Stimulated activated effector memory CD8-positive, alpha-beta T cell treated with anti-CD3 and anti-CD28 coated beads, Interleukin-12 subunit alpha, Interleukin-12 subunit beta, amount 100 ng/mL, for 72 hours (primary cell): ENCODE measurements at regions not wholly inside any gene's neighbourhood (a gene's known extent, or its start where the extent isn't known, plus 50 kb on each side); places are given as distances from the start of the nearest gene placed in this dataset.
"Not testable (repeated sequence)": the region's sequence is repeated elsewhere in the genome, so short reads cannot be mapped to it uniquely, and the experiment has no call there.

Source experiments
- ATAC-seq: fragments of 150-1000 bp; cut with Tn5 transposase; 2 replicates; pipeline ENCODE4 v1.10.0; 2021
- DNase-seq, 2 donors: peaks; one replicate each; pipeline ENCODE4 v3.0.0; 2021 to 2022; ENCODE audit warnings: low spot score in 2 of 2
- H3K27ac Mint-ChIP-seq: one replicate; pipeline ENCODE4 v1.8.0; 2022; ENCODE audit warnings: mild to moderate bottlenecking, mixed read lengths
- H3K36me3 Mint-ChIP-seq: one replicate; pipeline ENCODE4 v1.8.0; 2022; ENCODE audit warnings: mild to moderate bottlenecking, mixed read lengths
- H3K4me1 Mint-ChIP-seq: one replicate; pipeline ENCODE4 v1.8.0; 2022; ENCODE audit warnings: mixed read lengths
- H3K4me3 Mint-ChIP-seq: one replicate; pipeline ENCODE4 v1.8.0; 2022; ENCODE audit warnings: mild to moderate bottlenecking, mixed read lengths
- H3K9me3 Mint-ChIP-seq: one replicate; pipeline ENCODE4 v1.8.0; 2022; ENCODE audit warnings: mixed read lengths

DNA sequence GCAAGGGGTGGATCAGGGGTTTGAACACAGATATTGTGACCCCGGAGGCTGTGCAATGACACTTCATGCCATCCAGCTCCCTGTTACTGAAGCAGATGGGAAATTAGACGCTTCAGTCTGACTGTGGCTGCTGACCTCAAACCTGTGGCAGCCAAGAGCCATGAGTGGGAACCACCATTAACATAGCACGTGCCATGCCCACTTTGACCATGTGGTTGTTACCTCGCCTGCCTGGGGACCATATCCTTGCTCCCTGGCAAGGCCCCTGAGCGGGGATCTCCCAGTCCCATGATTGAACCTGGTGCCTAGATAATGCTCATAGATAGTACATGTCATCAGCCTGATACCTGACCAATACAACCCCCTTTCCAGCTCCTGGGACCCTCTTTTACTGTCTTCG is 68.9 kb downstream of the CYP26B1 start:
- H3K9me3 Mint-ChIP-seq: peaks cover 12% of the 10 kb centered on the region
- no peaks in the 10 kb centered on the region for H3K4me1 Mint-ChIP-seq
- DNase-seq (no peak), ATAC-seq (no peak)
- no peak overlapping the region for H3K4me3 Mint-ChIP-seq
- H3K27ac Mint-ChIP-seq: no peak overlapping the region
- no peaks in the 10 kb centered on the region for H3K36me3 Mint-ChIP-seq

DNA sequence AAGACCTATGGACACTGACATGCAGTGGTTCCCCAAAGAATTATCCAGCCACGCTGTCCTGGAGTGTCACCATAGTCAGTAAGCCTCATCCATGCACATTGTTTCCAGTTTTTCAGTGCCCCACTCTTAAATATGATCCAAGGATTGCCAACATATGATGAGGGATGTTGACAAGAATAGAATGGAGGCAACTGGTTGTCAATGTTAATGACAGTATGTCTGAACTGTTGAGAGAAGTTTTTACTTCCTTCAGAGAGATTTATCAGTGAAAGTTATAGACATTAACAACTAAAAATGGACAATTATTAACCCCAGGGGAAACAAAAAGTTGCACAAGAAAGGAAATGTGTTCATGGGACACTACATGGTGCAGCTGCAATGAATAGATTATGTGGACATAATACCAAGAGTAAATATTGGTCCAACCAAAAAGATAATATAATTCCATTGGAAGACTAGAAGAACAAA is 69.9 kb downstream of the CYP26B1 start:
- no peaks in the 10 kb centered on the region for H3K4me1 Mint-ChIP-seq
- no peak for ATAC-seq
- DNase-seq: no peak
- no peaks in the 10 kb centered on the region for H3K36me3 Mint-ChIP-seq
- no peak overlapping the region for H3K27ac Mint-ChIP-seq
- H3K4me3 Mint-ChIP-seq: no peak overlapping the region
- peaks cover 17% of the 10 kb centered on the region for H3K9me3 Mint-ChIP-seq

DNA sequence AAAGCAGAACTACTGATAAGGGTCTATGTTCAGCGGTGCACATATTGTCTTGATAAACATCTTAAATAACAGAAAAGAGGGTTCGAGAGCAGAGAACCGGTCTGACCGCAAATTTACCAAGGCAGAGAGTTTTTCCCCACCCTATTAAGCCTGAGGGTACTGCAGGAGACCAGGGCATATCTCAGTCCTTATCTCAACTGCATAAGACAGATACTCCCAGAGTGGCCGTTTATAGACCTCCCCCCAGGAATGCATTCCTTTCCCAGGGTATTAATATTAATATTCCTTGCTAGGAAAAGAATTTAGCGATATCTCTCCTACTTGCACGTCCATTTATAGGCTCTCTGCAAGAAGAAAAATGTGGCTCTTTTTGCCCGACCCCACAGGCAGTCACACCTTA is 74.3 kb downstream of the CYP26B1 start:
- not testable (repeated sequence) for H3K27ac Mint-ChIP-seq, H3K4me1 Mint-ChIP-seq, DNase-seq, H3K36me3 Mint-ChIP-seq, ATAC-seq, H3K4me3 Mint-ChIP-seq
- peaks cover 20% of the 10 kb centered on the region for H3K9me3 Mint-ChIP-seq

DNA sequence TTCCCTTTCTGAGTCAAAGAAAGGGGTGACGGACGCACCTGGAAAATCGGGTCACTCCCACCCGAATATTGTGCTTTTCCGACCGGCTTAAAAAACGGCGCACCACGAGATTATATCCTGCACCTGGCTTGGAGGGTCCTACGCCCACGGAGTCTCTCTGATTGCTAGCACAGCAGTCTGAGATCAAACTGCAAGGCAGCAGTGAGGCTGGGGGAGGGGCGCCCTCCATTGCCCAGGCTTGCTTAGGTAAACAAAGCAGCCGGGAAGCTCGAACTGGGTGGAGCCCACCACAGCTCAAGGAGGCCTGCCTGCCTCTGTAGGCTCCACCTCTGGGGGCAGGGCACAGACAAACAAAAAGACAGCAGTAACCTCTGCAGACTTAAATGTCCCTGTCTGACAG is 83.5 kb downstream of the CYP26B1 start:
- H3K4me1 Mint-ChIP-seq, H3K36me3 Mint-ChIP-seq, DNase-seq, ATAC-seq, H3K27ac Mint-ChIP-seq, H3K4me3 Mint-ChIP-seq, H3K9me3 Mint-ChIP-seq: not testable (repeated sequence)

DNA sequence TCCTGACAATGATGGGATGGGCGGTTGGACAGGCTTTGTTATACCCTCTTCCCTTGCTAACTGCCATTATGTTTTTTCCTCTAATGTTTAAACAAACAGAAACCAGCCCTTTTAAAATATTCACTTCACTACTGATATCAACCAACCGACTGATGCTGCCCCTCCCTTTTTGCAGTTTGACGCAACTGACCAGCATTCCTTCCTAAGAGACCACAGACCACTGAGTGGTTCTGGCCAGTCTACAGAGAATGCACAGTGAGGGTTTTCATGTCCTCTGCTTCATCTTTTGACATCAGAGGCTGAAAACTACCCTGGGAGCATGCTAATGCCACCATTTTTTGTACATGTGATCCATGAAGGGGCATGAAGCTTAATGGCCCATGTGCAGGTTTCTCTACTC is 85.3 kb downstream of the CYP26B1 start:
- no peak overlapping the region for H3K27ac Mint-ChIP-seq
- DNase-seq: no peak
- no peaks in the 10 kb centered on the region for H3K36me3 Mint-ChIP-seq
- H3K9me3 Mint-ChIP-seq: no peaks in the 10 kb centered on the region
- no peaks in the 10 kb centered on the region for H3K4me1 Mint-ChIP-seq
- no peak overlapping the region for H3K4me3 Mint-ChIP-seq
- no peak for ATAC-seq

DNA sequence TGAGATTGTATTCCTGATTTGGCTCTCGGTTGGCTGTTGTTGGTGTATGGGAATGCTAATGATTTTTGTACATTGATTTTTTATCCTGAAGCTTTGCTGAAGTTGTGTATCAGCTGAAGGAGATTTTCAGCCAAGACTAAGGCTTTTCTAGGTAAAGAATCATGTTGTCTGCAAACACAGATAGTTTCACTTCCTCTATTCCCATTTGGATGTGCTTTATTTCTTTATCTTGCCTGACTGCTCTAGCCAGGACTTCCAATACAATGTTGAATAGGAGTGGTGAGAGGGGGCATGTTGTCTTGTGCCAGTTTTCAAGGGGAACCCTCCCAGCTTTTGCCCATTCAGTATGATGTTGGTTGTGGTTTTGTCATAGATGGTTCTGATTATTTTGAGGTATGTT is 90.4 kb downstream of the CYP26B1 start:
- DNase-seq (no peak), ATAC-seq (no peak)
- H3K4me3 Mint-ChIP-seq: no peak overlapping the region
- H3K4me1 Mint-ChIP-seq: no peaks in the 10 kb centered on the region
- no peaks in the 10 kb centered on the region for H3K9me3 Mint-ChIP-seq
- no peaks in the 10 kb centered on the region for H3K36me3 Mint-ChIP-seq
- H3K27ac Mint-ChIP-seq: no peak overlapping the region

DNA sequence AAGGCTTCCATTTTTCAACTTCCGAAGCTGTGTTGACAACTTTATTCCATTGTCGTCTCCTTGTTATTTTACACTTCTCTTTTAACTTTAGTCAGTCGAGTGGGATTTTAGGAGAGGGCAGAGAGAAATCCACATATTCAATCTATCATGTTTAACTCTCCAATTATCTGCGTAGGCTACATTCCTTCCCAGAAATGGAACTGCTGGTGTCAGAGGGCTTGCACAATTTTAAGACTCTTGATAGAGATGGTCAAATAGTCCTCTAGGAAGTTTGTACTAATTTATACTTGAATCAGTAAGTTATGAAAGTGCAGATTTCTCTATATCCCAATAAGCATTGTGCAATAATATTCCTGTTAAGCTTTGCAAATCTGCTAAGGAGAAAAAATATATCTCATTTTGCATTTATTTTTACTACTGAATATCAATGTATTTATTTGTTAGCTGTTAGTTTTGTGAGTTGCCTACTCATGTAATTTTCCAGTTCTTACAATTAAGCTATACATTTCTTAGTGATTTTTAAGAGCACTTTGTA is 95.6 kb downstream of the CYP26B1 start:
- H3K4me3 Mint-ChIP-seq: no peak overlapping the region
- H3K4me1 Mint-ChIP-seq: no peaks in the 10 kb centered on the region
- H3K27ac Mint-ChIP-seq: no peak overlapping the region
- H3K9me3 Mint-ChIP-seq: peaks cover 5% of the 10 kb centered on the region
- DNase-seq (no peak), ATAC-seq (no peak)
- H3K36me3 Mint-ChIP-seq: no peaks in the 10 kb centered on the region

DNA sequence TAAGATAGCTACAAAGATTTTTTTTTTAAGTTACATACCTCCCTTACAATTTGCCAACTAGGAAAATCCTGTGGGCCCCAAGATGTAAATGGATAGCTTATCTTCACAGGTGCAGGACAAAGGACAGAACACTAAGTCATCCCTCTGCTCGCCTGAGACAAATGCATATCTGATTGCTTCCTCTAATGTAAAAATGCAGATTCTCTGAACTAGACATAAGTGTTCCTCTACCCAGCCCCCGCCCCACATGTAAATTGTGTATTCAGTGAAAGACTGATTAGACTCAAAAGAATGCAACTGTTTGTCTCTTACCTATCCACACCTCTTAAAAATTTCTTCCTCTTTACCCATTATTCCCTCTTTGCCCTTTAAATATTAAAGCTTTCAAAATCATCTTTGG is 96.5 kb downstream of the CYP26B1 start:
- H3K36me3 Mint-ChIP-seq: no peaks in the 10 kb centered on the region
- H3K4me1 Mint-ChIP-seq: no peaks in the 10 kb centered on the region

DNA sequence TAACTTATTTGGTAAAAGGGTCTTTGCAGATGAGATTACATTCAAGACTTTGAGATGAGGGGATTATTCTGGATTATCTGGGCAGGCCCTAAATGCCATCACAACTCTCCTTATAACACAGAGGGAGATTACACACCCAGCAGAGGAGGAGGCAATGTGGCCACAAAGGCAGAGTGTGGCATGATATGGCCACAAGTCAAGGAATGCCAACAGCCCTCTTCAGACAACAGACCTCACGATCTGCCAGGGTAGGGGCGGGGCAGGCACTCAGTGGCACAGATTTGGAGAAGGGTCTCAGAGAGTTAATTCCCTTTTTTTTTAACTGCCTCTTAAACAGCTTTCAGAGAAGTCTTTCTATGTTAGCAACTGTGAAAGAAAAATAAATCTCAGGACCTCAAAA is 96.9 kb downstream of the CYP26B1 start:
- no peak for DNase-seq
- Mint-ChIP-seq H3K36me3 (no peaks in the 10 kb centered on the region), H3K4me1 (no peaks in the 10 kb centered on the region), H3K4me3 (no peak overlapping the region), H3K27ac (no peak overlapping the region), H3K9me3 (peaks cover 5% of the 10 kb centered on the region)
- no peak for ATAC-seq

More for the DNA sequence above, 96.5 kb downstream of the CYP26B1 start:
- DNase-seq (no peak), ATAC-seq (no peak)
- H3K9me3 Mint-ChIP-seq: peaks cover 5% of the 10 kb centered on the region
- H3K27ac Mint-ChIP-seq: no peak overlapping the region
- H3K4me3 Mint-ChIP-seq: no peak overlapping the region

DNA sequence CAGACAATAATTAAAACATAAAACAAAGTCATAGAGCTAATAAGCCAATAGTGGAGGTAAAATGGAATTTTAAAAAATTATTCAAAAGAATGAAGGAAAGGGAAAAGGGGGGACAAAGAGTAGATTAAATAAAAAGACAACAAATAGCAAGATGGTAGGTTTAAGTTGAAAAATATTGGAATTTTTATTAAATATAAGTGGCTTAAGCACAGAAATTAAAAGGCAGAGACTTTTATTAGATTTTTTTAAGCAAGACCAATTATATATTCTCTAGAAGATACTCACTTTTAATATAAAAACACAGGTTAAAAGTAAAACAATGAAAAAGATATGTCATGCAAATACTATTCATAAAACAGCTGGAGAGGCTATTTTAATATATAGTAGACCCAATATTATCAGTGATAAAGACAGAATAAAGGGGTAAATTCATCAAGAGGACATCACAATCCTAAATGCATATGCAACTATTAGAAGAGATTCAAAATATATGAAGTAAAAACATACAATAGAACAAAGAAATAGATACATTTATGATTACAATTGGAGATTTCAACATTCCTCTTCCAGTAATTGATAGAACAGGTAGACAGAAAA is 98.7 kb downstream of the CYP26B1 start:
- H3K4me1 Mint-ChIP-seq: no peaks in the 10 kb centered on the region
- H3K36me3 Mint-ChIP-seq: no peaks in the 10 kb centered on the region
- peaks cover 8% of the 10 kb centered on the region for H3K9me3 Mint-ChIP-seq
- ATAC-seq: no peak
- no peak overlapping the region for H3K4me3 Mint-ChIP-seq
- H3K27ac Mint-ChIP-seq: no peak overlapping the region
- DNase-seq: no peak

DNA sequence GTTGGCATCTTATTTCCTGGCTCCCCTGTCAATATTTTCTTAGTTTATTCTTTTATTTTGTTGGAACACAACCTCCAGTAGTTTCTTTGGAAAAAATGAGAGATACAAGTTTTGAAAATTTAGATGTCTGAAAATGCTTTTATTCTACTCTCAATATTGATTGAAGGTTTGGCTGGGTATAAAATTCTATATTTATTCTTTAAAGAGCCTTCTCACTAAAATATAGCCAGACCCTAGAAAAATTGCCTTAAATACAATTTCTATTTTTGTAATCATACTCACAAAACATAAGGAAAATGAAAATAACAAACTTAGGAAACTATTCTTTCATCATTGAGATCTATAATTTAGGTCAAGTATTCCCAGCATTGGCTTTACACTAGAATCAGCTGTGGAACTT is 103.7 kb downstream of the CYP26B1 start:
- DNase-seq: no peak
- no peak overlapping the region for H3K27ac Mint-ChIP-seq
- H3K4me3 Mint-ChIP-seq: no peak overlapping the region
- no peak for ATAC-seq
- H3K4me1 Mint-ChIP-seq: no peaks in the 10 kb centered on the region
- H3K9me3 Mint-ChIP-seq: peaks cover 16% of the 10 kb centered on the region
- H3K36me3 Mint-ChIP-seq: no peaks in the 10 kb centered on the region

DNA sequence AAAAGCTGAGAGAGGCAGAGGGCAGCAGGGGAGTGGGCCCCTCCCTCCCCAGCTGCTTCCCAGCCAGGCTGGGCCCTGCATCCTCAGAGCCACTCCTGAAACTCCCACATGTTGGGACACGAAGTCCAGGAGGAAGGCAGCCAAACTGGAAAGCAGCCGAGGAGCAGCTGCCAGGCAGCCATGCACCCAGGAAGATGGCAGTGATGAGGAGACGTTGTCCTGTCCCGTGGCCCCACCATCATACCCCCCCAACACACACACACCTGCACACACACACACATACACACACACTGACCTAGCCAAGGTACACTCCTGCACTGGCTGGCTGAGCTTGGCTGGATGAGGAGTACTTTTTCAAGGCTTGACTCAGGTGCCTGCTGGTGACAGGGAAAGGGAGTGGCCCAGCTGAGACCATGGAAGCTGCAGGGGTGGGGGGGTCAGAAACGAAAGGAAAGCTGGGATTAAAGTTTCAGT is 106.0 kb downstream of the CYP26B1 start:
- ATAC-seq: peak; percentile 9
- no peak for DNase-seq

DNA sequence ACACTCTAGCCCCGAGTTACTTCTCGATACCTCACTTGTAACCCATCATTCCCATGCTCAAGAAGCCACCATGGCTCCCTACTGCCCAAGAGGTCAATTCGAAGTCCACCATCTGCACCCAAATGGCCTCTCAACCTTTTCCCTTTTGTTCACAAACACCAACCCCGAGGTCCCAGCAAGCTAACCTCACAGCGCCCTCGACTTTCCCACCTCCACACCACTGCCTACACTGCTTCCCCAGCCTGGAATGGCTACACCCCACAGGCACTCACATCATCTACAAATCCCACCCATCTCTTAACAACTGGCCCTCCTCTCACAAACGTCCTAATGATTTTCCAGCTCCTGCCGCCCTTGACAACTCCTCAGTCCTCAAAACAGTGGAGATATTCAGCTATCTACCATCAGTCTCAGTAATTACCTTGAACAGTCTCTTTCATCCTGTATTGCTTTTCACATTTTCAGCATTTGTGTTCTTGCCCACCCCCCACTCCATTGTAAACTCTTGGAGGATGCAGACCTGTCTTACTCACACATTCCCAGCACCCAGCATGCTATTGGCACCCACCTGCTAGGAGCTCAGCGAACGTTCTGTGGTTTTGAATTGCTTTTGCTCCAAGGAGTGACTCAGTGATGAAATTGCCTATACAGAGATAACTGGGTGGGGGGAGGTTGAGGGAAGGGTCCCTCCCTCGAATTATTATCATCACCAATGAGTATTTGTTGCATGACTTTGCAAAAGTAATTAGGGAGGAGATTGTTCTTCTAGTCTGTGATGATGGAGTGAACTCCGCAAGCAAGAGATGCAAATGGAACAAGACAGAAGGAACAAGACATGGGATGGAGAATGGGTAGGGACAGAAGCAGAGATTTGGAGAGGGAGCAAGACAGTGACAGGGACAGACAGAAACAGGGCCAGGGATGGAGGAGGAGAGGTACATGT is 106.8 kb downstream of the CYP26B1 start:
- ATAC-seq: no peak
- Mint-ChIP-seq H3K9me3 (peaks cover 11% of the 10 kb centered on the region), H3K27ac (no peak overlapping the region), H3K36me3 (no peaks in the 10 kb centered on the region), H3K4me1 (no peaks in the 10 kb centered on the region), H3K4me3 (no peak overlapping the region)
- no peak for DNase-seq

More for the DNA sequence above, 106.0 kb downstream of the CYP26B1 start:
- no peak overlapping the region for H3K4me3 Mint-ChIP-seq
- H3K4me1 Mint-ChIP-seq: no peaks in the 10 kb centered on the region
- no peaks in the 10 kb centered on the region for H3K36me3 Mint-ChIP-seq
- H3K9me3 Mint-ChIP-seq: peaks cover 11% of the 10 kb centered on the region
- H3K27ac Mint-ChIP-seq: no peak overlapping the region

DNA sequence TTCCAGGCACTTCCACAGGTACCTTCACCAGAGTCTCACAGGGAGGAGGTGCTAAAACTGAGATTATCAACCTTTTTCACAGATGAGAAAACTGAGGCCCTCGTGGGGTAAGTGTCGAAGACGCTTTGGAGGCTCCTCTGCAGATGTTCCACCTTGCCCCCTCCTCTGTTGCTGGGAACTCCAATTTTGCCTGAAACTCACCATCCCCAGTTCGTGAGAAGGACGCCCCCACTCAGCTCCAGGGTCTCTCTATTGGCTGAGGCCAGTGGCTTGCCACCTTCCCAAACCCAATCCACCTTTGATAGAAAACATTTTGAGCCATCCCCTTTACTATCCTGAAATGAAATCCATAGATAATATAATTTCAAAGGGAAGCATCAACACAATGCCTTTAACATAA is 109.1 kb downstream of the CYP26B1 start:
- ATAC-seq (no peak), DNase-seq (no peak)
- Mint-ChIP-seq H3K9me3 (peaks cover 8% of the 10 kb centered on the region), H3K4me1 (no peaks in the 10 kb centered on the region), H3K27ac (no peak overlapping the region), H3K4me3 (no peak overlapping the region), H3K36me3 (no peaks in the 10 kb centered on the region)

DNA sequence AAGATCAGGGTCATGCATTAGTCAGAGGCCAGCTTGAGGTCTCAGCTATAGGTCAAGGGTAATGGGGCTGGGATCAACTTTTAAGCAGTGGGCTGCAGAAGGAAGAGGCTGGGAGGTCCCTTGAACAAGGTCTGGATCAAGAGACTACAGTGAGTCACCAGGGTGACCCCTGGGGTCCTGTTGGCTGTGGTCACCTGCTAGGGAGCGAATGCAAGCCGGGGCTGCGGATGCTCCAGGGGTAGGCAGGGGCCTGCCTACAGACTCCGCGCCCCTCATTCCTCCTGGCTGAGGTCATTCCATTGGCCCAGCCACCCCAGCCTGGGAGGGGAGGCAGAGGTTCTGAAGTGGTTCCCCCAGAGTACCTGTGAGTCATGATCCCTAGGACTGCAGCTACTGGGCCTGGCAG is 110.4 kb downstream of the CYP26B1 start:
- ATAC-seq (no peak), DNase-seq (no peak)
- no peaks in the 10 kb centered on the region for H3K4me1 Mint-ChIP-seq
- H3K36me3 Mint-ChIP-seq: no peaks in the 10 kb centered on the region
- H3K9me3 Mint-ChIP-seq: peaks cover 6% of the 10 kb centered on the region
- H3K4me3 Mint-ChIP-seq: no peak overlapping the region
- H3K27ac Mint-ChIP-seq: no peak overlapping the region

DNA sequence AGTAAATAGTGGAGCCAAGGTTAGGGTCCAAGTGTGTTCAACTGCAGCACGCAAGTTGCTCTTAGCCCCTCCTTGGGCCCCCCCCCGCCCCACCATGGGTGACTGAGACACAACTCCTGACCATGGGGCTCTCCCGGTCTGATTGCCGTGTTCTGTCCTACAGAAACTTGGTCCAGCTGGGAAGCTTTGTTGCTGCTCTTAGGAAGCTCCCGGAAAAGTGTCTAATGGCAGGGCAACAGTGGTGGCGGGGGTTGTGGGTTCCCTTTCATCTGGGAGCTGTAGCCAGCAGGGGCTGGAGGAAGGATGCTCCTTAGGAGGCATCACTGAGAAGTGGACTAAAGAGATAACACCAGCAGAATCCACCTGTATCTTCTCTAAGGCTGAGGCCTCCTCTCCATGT is 111.1 kb downstream of the CYP26B1 start:
- Mint-ChIP-seq H3K36me3 (no peaks in the 10 kb centered on the region), H3K27ac (no peak overlapping the region), H3K4me1 (no peaks in the 10 kb centered on the region), H3K9me3 (peaks cover 6% of the 10 kb centered on the region), H3K4me3 (no peak overlapping the region)
- DNase-seq: no peak
- ATAC-seq: no peak
